Bronchial epithelial cell (primary cell): ENCODE measurements at regions not wholly inside any gene's neighbourhood (a gene's known extent, or its start where the extent isn't known, plus 50 kb on each side); places are given as distances from the start of the nearest gene placed in this dataset.

Experiments used
- DNase-seq: peaks from one replicate; pipeline ENCODE4 v3.0.0-alpha.2; 2010; ENCODE audit warnings: low read depth
- FAIRE-seq: peaks from 2 replicates; lab custom pipeline; 2011; peaks lifted over from hg19 to GRCh38; lab: Jason Lieb, UNC
- H3K27me3 ChIP-seq: 2 replicates; pipeline ENCODE4 v1.5.1; 2011; ENCODE audit warnings: low read length; ENCODE audit not compliant: control insufficient read depth, insufficient read depth
- H3K36me3 ChIP-seq: 2 replicates; pipeline ENCODE4 v1.5.1; 2011; ENCODE audit warnings: low read length; ENCODE audit not compliant: control insufficient read depth, insufficient read depth
- H3K4me3 ChIP-seq: 2 replicates; pipeline ENCODE4 v1.5.1; 2011; ENCODE audit warnings: mild to moderate bottlenecking, low read depth, low read length, control low read depth
- TF ChIP-seq, protein P1 (sequence below): IDR thresholded peaks from 2 replicates; pipeline ENCODE4 v1.5.1; 2011; ENCODE audit warnings: mild to moderate bottlenecking, moderate library complexity, low read length, control low read depth, inconsistent platforms; ENCODE audit not compliant: insufficient read depth, severe bottlenecking

DNA sequence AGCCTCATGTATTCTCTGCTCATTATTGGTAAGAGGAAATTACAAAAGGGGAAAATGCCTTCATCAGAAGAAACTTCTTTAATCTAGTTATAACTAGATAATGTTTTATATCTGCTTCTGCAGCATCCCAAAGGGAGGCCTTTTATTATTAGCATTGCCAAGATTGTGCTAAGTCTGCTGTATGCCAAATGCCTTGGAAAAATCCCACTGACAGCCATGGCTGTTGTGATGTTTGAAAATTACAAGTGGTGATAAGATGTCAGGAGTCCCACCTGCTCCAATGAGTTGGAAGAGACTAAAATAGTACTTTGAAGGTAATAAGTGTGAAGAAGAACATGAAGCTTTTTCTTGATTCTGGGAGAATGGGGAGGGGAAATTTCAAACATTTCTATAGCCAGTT lies 345.0 kb downstream of the GABRB2 start:
- DNase-seq (no peak), FAIRE-seq (no peak)
- TF ChIP-seq, protein P1, sequence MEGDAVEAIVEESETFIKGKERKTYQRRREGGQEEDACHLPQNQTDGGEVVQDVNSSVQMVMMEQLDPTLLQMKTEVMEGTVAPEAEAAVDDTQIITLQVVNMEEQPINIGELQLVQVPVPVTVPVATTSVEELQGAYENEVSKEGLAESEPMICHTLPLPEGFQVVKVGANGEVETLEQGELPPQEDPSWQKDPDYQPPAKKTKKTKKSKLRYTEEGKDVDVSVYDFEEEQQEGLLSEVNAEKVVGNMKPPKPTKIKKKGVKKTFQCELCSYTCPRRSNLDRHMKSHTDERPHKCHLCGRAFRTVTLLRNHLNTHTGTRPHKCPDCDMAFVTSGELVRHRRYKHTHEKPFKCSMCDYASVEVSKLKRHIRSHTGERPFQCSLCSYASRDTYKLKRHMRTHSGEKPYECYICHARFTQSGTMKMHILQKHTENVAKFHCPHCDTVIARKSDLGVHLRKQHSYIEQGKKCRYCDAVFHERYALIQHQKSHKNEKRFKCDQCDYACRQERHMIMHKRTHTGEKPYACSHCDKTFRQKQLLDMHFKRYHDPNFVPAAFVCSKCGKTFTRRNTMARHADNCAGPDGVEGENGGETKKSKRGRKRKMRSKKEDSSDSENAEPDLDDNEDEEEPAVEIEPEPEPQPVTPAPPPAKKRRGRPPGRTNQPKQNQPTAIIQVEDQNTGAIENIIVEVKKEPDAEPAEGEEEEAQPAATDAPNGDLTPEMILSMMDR, result no peak
- no peaks in the 10 kb centered on the region for H3K27me3 ChIP-seq
- H3K36me3 ChIP-seq, result no peaks in the 10 kb centered on the region
- no peak overlapping the region for H3K4me3 ChIP-seq

DNA sequence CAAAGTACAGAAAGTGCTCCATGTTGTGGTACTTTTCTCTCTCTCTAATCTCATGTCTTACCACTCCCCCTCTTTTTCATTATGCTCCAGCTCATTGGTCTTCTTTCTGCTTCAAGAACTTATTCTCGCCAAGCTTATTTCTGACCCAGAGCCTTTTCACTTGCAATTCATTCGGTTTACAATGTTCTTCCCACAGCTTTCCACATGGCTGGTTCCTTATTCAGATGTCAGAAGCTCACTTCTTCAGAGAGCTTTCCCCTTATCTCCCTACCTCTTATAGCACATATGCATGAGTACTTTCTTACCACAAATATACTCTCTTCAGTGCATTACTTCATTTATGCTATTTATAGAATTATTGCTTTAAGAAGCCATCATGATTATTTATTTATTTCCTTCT lies 338.8 kb upstream of the ATP10B start:
- Histone ChIP-seq H3K27me3 (no peaks in the 10 kb centered on the region), H3K4me3 (no peak overlapping the region), H3K36me3 (no peaks in the 10 kb centered on the region)
- DNase-seq (no peak), FAIRE-seq (no peak)
- TF ChIP-seq, protein P1, result no peak

DNA sequence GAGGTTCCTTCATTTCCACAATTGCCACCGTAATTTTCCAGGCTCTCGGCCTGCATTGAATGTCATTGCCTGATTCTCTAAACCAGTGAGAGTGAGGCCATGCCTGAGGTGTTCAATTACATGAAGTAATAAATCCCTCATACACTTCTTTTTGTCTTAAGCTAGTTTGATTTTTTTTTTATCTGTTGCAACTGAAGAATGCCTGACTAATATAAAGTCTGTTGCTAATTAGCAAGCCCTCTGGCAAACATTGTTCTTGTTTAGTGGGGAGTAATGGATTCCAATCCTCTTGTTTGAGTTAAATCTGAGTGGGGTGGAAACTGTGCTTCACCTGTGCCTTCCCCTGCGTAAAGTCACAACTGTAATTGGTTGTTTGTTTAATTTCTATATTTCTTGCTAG lies 338.1 kb upstream of the ATP10B start:
- H3K27me3 ChIP-seq, result no peaks in the 10 kb centered on the region
- H3K36me3 ChIP-seq, result no peaks in the 10 kb centered on the region
- H3K4me3 ChIP-seq, result no peak overlapping the region
- TF ChIP-seq, protein P1, result no peak
- FAIRE-seq (no peak), DNase-seq (no peak)

DNA sequence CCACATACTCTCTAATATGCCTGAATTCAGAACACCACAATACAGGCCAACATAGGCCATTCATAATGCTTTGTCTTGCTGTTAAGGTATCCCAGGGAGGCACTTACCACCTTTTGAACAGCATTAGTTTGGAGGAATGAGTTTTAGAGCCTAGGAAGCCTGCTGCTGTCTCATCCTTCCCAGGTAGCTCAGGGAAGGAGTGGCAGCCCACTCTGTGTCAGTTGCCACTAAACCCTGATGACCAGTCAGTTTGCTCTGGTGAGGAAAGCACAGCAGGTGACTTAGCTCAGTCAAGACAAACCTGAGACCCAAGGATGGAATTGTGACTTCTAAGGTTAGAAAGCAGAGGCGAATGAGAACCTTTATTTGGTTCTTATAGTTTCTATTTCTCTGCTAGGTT lies 337.4 kb upstream of the ATP10B start:
- Histone ChIP-seq H3K27me3 (no peaks in the 10 kb centered on the region), H3K4me3 (no peak overlapping the region), H3K36me3 (no peaks in the 10 kb centered on the region)
- FAIRE-seq (no peak), DNase-seq (no peak)
- TF ChIP-seq, protein P1, result no peak

DNA sequence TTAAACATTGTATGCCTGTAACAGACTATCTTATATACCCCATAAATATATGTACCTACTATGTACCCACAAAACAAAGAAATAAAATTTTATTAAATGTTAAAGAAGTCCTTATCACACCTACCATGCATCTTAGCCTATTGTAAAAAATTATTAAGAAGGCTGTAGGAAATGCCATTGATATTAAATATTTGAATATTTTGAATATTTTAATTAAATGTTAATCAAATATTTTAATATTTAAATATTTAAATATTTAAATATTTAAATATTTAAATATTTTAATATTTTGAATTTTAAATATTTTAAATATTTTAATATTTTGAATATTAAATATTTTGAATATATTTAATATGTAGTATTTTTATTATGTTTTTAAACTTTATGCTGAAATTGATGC lies 331.5 kb upstream of the ATP10B start:
- DNase-seq, result no peak
- TF ChIP-seq, protein P1, result no peak
- H3K36me3 ChIP-seq, result no peaks in the 10 kb centered on the region
- H3K4me3 ChIP-seq, result no peak overlapping the region
- no peaks in the 10 kb centered on the region for H3K27me3 ChIP-seq
- no peak for FAIRE-seq

DNA sequence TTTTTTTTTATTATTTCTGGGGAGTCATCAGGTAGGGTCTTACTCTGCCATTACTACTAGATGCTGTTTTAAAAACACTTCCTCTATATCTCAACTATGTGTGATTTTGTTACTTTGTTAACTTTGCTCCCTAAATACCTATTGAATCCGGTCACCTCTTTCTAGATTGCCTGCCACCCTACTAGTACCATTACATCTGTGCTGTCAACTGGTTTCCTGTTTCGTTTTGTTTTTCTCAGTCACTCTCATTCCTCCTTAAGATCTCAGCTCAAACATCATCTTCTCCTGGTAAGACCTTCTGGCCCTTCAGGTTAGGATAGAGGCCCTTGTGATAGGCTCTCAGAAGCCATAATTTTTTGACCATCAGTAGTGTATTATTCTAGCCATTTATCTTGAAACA lies 324.2 kb upstream of the ATP10B start:
- Histone ChIP-seq H3K27me3 (no peaks in the 10 kb centered on the region), H3K4me3 (no peak overlapping the region), H3K36me3 (no peaks in the 10 kb centered on the region)
- no peak for FAIRE-seq
- no peak for DNase-seq
- TF ChIP-seq, protein P1, result no peak
